GM08714 (cell line): ENCODE measurements at regions not wholly inside any gene's neighbourhood (a gene's known extent, or its start where the extent isn't known, plus 50 kb on each side); places are given as distances from the start of the nearest gene placed in this dataset.

Experiments
- H3K4me3 ChIP-seq: fragments of 200-500 bp; sonication (Bioruptor generic); 2 replicates; pipeline ENCODE4 v1.5.1; 2014; ENCODE audit warnings: mild to moderate bottlenecking, low read length, inconsistent platforms
- ZNF274 ChIP-seq: IDR thresholded peaks from 2 replicates; pipeline ENCODE4 v1.6.1; 2012; ENCODE audit warnings: mild to moderate bottlenecking, low read depth, low read length

- no peak for TF ChIP-seq ZNF274
- H3K4me3 ChIP-seq: no peak overlapping the region; the same call in 1 of the 2 replicates
These were observed 133.7 kb upstream of the UBE2E1 start for GRCh38 chr3:23671851-23672589.

GRCh38 chr3:23672628-23673027 lies 133.1 kb upstream of the UBE2E1 start:
- no peak for TF ChIP-seq ZNF274
- no peak overlapping the region for H3K4me3 ChIP-seq

GRCh38 chr3:23675010-23675409 lies 130.7 kb upstream of the UBE2E1 start:
- TF ChIP-seq ZNF274: no peak
- no peak overlapping the region for H3K4me3 ChIP-seq

GRCh38 chr3:23676093-23676492 lies 129.7 kb upstream of the UBE2E1 start:
- H3K4me3 ChIP-seq: no peak overlapping the region
- TF ChIP-seq ZNF274: no peak

- TF ChIP-seq ZNF274: no peak
- H3K4me3 ChIP-seq: no peak overlapping the region
These were observed 123.1 kb upstream of the UBE2E1 start for GRCh38 chr3:23682646-23683045.

- no peak for TF ChIP-seq ZNF274
- H3K4me3 ChIP-seq: no peak overlapping the region
These were observed 120.1 kb upstream of the UBE2E1 start for GRCh38 chr3:23685541-23686258.

- no peak overlapping the region for H3K4me3 ChIP-seq
- no peak for TF ChIP-seq ZNF274
These were observed 119.2 kb upstream of the UBE2E1 start for GRCh38 chr3:23686519-23686918.

- no peak for TF ChIP-seq ZNF274
- H3K4me3 ChIP-seq: no peak overlapping the region
These were observed 114.3 kb upstream of the UBE2E1 start for GRCh38 chr3:23691357-23691895.

- no peak for TF ChIP-seq ZNF274
- no peak overlapping the region for H3K4me3 ChIP-seq
These were observed 108.9 kb upstream of the UBE2E1 start for GRCh38 chr3:23696842-23697241.

- H3K4me3 ChIP-seq: no peak overlapping the region
- no peak for TF ChIP-seq ZNF274
These were observed 108.3 kb upstream of the UBE2E1 start for GRCh38 chr3:23697416-23697815.

GRCh38 chr3:23698652-23699313 lies 107.0 kb upstream of the UBE2E1 start:
- TF ChIP-seq ZNF274: no peak
- no peak overlapping the region for H3K4me3 ChIP-seq

- no peak for TF ChIP-seq ZNF274
- H3K4me3 ChIP-seq: no peak overlapping the region
These were observed 105.1 kb upstream of the UBE2E1 start for GRCh38 chr3:23700616-23701015.

GRCh38 chr3:23701716-23702597 lies 103.8 kb upstream of the UBE2E1 start:
- no peak overlapping the region for H3K4me3 ChIP-seq
- TF ChIP-seq ZNF274: no peak

- H3K4me3 ChIP-seq: no peak overlapping the region
- no peak for TF ChIP-seq ZNF274
These were observed 101.5 kb upstream of the UBE2E1 start for GRCh38 chr3:23704298-23704697.

GRCh38 chr3:23706111-23706510 lies 99.6 kb upstream of the UBE2E1 start:
- H3K4me3 ChIP-seq: no peak overlapping the region
- no peak for TF ChIP-seq ZNF274
